ENCODE measurements at regions not wholly inside any gene's neighbourhood (a gene's known extent, or its start where the extent isn't known, plus 50 kb on each side); places are given as distances from the start of the nearest gene placed in this dataset.

- H3K9me3 ChIP-seq (ENCODE audit: severe bottlenecking), result no peaks in the 10 kb centered on the region
- H3K4me3 ChIP-seq (ENCODE audit: low read depth, low read length), result no peak overlapping the region
- no peaks in the 10 kb centered on the region for H3K36me3 ChIP-seq
- DNase-seq, result no peak
- TF ChIP-seq CTCF (IDR thresholded peaks at IDR 0.05; ENCODE audit: low read depth, low read length), result no peak
- H3K27me3 ChIP-seq (ENCODE audit: insufficient read depth, low read depth, severe bottlenecking), result no peaks in the 10 kb centered on the region
- H3K27ac ChIP-seq, result no peak overlapping the region
These were observed 474.1 kb downstream of the MN1 start for GRCh38 chr22:27327497-27327896.

DNA sequence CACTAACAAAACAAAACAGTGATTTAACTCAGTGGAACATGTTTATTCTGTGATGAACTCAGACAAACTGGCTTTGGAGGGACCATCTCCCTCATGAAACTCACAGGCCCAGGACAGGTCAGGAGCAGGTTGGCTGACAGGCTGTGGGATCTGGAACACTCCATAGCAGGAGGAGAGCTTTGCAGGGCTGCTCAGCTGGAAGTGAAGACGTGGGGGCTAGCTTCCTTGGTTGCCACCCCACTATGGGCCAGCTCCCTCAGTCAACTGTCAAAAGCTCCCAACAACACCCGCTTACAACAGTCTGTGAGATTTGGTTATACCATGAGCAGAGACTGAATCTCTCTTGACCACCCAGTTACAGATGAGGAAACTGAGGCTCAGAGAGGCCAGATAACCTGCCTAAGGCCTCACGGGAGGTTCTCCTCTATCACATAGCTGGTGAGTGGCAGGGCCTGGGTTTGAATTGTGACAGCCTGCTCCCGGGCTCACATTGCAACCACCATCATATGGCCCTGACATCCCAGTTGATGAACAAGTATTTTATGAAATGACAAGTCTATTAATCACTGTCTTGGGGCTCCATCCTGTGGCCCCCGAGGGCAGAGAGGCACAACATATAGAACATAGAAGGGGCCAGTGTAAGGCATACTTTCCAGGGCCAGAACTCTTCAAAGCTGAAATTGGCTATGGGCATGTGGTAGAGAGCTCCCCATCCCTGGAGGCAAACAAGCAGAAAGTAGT lies 473.4 kb downstream of the MN1 start:
- Histone ChIP-seq H3K9me3 (ENCODE audit: severe bottlenecking) (no peaks in the 10 kb centered on the region), H3K36me3 (no peaks in the 10 kb centered on the region), H3K27me3 (ENCODE audit: insufficient read depth, low read depth, severe bottlenecking) (no peaks in the 10 kb centered on the region), H3K27ac (no peak overlapping the region), H3K4me3 (ENCODE audit: low read depth, low read length) (no peak overlapping the region)
- DNase-seq, result no peak
- TF ChIP-seq CTCF (IDR thresholded peaks at IDR 0.05; ENCODE audit: low read depth, low read length), result no peak

- Histone ChIP-seq H3K36me3 (no peaks in the 10 kb centered on the region), H3K27ac (no peak overlapping the region), H3K27me3 (ENCODE audit: insufficient read depth, low read depth, severe bottlenecking) (no peaks in the 10 kb centered on the region), H3K9me3 (ENCODE audit: severe bottlenecking) (no peaks in the 10 kb centered on the region), H3K4me3 (ENCODE audit: low read depth, low read length) (no peak overlapping the region)
- no peak for TF ChIP-seq CTCF (IDR thresholded peaks at IDR 0.05; ENCODE audit: low read depth, low read length)
- DNase-seq, result peak; percentile 39
These were observed 472.3 kb downstream of the MN1 start for GRCh38 chr22:27329131-27329850.

- TF ChIP-seq CTCF (IDR thresholded peaks at IDR 0.05; ENCODE audit: low read depth, low read length), result no peak
- Histone ChIP-seq H3K36me3 (no peaks in the 10 kb centered on the region), H3K27ac (no peak overlapping the region), H3K9me3 (ENCODE audit: severe bottlenecking) (no peaks in the 10 kb centered on the region), H3K4me3 (ENCODE audit: low read depth, low read length) (no peak overlapping the region), H3K27me3 (ENCODE audit: insufficient read depth, low read depth, severe bottlenecking) (no peaks in the 10 kb centered on the region)
- DNase-seq, result peak; percentile 39
These were observed 471.4 kb downstream of the MN1 start for GRCh38 chr22:27329966-27330645.

DNA sequence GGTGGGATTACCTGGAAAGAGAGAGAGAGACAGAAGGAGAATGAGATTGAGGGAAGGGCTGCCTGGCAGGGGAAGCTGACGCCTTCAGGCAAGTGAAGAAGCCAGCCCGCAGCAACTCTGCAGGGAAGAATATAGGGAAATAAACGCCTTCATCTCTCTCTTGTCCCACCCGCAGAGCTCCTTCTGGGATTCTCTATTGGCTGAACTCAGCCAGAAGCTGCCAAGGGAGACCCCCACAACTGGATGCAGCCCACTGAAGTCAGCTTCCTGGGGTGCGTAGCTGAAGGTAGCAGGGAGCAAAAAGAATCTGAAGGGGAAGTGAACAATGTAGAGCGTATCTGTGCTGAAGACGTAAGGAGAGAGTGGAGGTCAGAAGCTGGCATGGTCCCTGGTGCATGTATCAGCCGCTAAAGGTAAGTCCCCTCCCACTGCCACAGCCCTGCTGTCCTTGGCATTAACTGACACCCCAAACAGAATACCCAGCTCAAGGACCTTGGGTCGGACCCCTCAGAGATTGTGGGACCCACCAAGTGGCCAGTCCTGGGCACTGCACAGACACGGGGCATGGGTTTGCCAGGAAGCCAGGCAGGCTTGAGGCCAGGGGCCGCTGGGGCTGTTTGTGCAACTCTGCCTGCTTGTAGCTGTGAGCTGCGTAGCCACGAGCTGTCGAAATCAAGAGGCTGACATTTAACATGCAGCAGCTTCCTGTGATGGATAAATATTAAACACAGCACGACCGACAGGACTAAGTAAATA lies 469.9 kb downstream of the MN1 start:
- H3K36me3 ChIP-seq, result no peaks in the 10 kb centered on the region
- H3K27me3 ChIP-seq (ENCODE audit: insufficient read depth, low read depth, severe bottlenecking), result no peaks in the 10 kb centered on the region
- DNase-seq, result peak; percentile 28
- no peak overlapping the region for H3K27ac ChIP-seq
- TF ChIP-seq CTCF (IDR thresholded peaks at IDR 0.05; ENCODE audit: low read depth, low read length), result peak; percentile 50
- no peak overlapping the region for H3K4me3 ChIP-seq (ENCODE audit: low read depth, low read length)
- H3K9me3 ChIP-seq (ENCODE audit: severe bottlenecking), result no peaks in the 10 kb centered on the region
